GM23338 (cell line): ENCODE measurements at regions not wholly inside any gene's neighbourhood (a gene's known extent, or its start where the extent isn't known, plus 50 kb on each side); places are given as distances from the start of the nearest gene placed in this dataset.

Source experiments
- ATAC-seq: fragments of 200-7000 bp; cut with Tn5 transposase; 3 replicates; pipeline ENCODE4 v1.9.1; 2020
- DNase-seq: peaks from one replicate; pipeline ENCODE4 v3.0.0-alpha.2; 2015; ENCODE audit warnings: low spot score
- H2AFZ ChIP-seq: fragments of 200-600 bp; sonication (generic); 2 replicates; pipeline ENCODE4 v1.8.0; 2016; ENCODE audit warnings: antibody characterized with exemption, mild to moderate bottlenecking, moderate library complexity
- H3F3A ChIP-seq: fragments of 200-600 bp; sonication (generic); replicated peaks from 2 replicates; pipeline ENCODE4 v1.8.0; 2017; ENCODE audit warnings: antibody characterized with exemption, mixed run types, low read depth
- H3K27ac ChIP-seq: fragments of 200-600 bp; sonication (generic); 2 replicates; pipeline ENCODE4 v1.6.1; 2016; ENCODE audit warnings: low read depth
- H3K27me3 ChIP-seq: fragments of 200-600 bp; sonication (generic); 2 replicates; pipeline ENCODE4 v1.8.0; 2016; ENCODE audit warnings: mild to moderate bottlenecking, mixed run types, moderate library complexity; ENCODE audit not compliant: insufficient read depth
- H3K36me3 ChIP-seq: fragments of 200-600 bp; sonication (generic); 2 replicates; pipeline ENCODE4 v1.8.0; 2016; ENCODE audit warnings: mild to moderate bottlenecking; ENCODE audit not compliant: insufficient read depth
- H3K4me1 ChIP-seq: fragments of 200-600 bp; sonication (generic); 2 replicates; pipeline ENCODE4 v1.8.0; 2016; ENCODE audit warnings: mild to moderate bottlenecking, moderate library complexity; ENCODE audit not compliant: insufficient read depth
- H3K4me2 ChIP-seq: fragments of 200-600 bp; sonication (generic); 2 replicates; pipeline ENCODE4 v1.7.1; 2017; ENCODE audit warnings: mixed run types
- H3K4me3 ChIP-seq: fragments of 200-600 bp; sonication (generic); 2 replicates; pipeline ENCODE4 v1.6.1; 2016; ENCODE audit warnings: mixed run types
- H3K79me2 ChIP-seq: fragments of 200-600 bp; sonication (generic); replicated peaks from 2 replicates; pipeline ENCODE4 v1.8.0; 2017; ENCODE audit warnings: mild to moderate bottlenecking; ENCODE audit not compliant: insufficient read depth
- H3K9me2 ChIP-seq: fragments of 200-600 bp; sonication (generic); 2 replicates; pipeline ENCODE4 v1.8.0; 2017; ENCODE audit not compliant: insufficient read depth
- H4K20me1 ChIP-seq: fragments of 200-600 bp; sonication (generic); replicated peaks from 2 replicates; pipeline ENCODE4 v1.8.0; 2017; ENCODE audit warnings: mild to moderate bottlenecking; ENCODE audit not compliant: insufficient read depth
- H3K27ac Mint-ChIP-seq: 2 replicates; pipeline ENCODE4 v1.8.0; 2020; ENCODE audit warnings: inconsistent platforms, mild to moderate bottlenecking, moderate library complexity, mixed read lengths
- H3K27me3 Mint-ChIP-seq: 3 replicates; pipeline ENCODE4 v1.8.0; 2022; ENCODE audit warnings: low read depth, mild to moderate bottlenecking, moderate library complexity, mixed read lengths, inconsistent platforms; ENCODE audit not compliant: insufficient read depth, poor library complexity
- H3K36me3 Mint-ChIP-seq: 3 replicates; pipeline ENCODE4 v1.8.0; 2021; ENCODE audit warnings: low read depth, mild to moderate bottlenecking, inconsistent platforms, moderate library complexity, mixed read lengths
- H3K4me1 Mint-ChIP-seq: 3 replicates; pipeline ENCODE4 v1.8.0; 2020; ENCODE audit warnings: mild to moderate bottlenecking, inconsistent platforms, mixed read lengths
- H3K4me3 Mint-ChIP-seq: 3 replicates; pipeline ENCODE4 v1.8.0; 2021; ENCODE audit warnings: moderate library complexity, mild to moderate bottlenecking, inconsistent platforms, mixed read lengths
- H3K9me3 Mint-ChIP-seq: 3 replicates; pipeline ENCODE4 v1.8.0; 2020; ENCODE audit warnings: moderate library complexity, mild to moderate bottlenecking, inconsistent platforms, mixed read lengths
- CREB1 ChIP-seq: fragments of 250-450 bp; sonication (Bioruptor Pico); IDR thresholded peaks from 2 replicates; pipeline ENCODE4 v1.5.0; 2020; ENCODE audit warnings: low read depth, mild to moderate bottlenecking, moderate library complexity
- CTCF ChIP-seq, 2 experiments: fragments of 200-600 bp in 1 of 2; sonication (generic) in 1 of 2; conservative IDR thresholded peaks; 2 replicates each; pipeline versions ENCODE4 v1.5.1 to v1.6.1; 2016 to 2017; ENCODE audit warnings: antibody characterized with exemption in 2 of 2, low read depth in 2 of 2, mild to moderate bottlenecking in 2 of 2, moderate library complexity in 1 of 2
- ETS1 ChIP-seq: IDR thresholded peaks from 2 replicates; pipeline ENCODE4 v1.6.1; 2016; ENCODE audit warnings: antibody characterized with exemption
- EZH2 ChIP-seq: fragments of 200-600 bp; sonication (generic); IDR thresholded peaks from one replicate; pipeline ENCODE4 v1.8.0; 2017; ENCODE audit warnings: antibody characterized with exemption, mild to moderate bottlenecking, low read depth; ENCODE audit not compliant: unreplicated experiment
- EZH2phosphoT487 ChIP-seq: fragments of 200-600 bp; sonication (generic); IDR thresholded peaks from one replicate; pipeline ENCODE4 v1.8.1; 2018; ENCODE audit warnings: antibody characterized with exemption; ENCODE audit not compliant: unreplicated experiment
- JUNB ChIP-seq: IDR thresholded peaks from one replicate; pipeline ENCODE4 v1.6.1; 2016; ENCODE audit warnings: antibody characterized with exemption; ENCODE audit not compliant: unreplicated experiment
- NANOG ChIP-seq: IDR thresholded peaks from 2 replicates; pipeline ENCODE4 v1.6.1; 2016; ENCODE audit warnings: antibody characterized with exemption, borderline replicate concordance
- POLR2AphosphoS5 ChIP-seq: IDR thresholded peaks from 2 replicates; pipeline ENCODE4 v1.6.1; 2016; ENCODE audit warnings: antibody characterized with exemption, low read depth
- REST ChIP-seq: IDR thresholded peaks from one replicate; pipeline ENCODE4 v1.6.1; 2018; ENCODE audit warnings: antibody characterized with exemption; ENCODE audit not compliant: unreplicated experiment
- STAT1 ChIP-seq: IDR thresholded peaks from one replicate; pipeline ENCODE4 v1.6.1; 2016; ENCODE audit warnings: antibody characterized with exemption; ENCODE audit not compliant: unreplicated experiment
- ZNF114 ChIP-seq: fragments of 250-450 bp; sonication (Bioruptor Pico); IDR thresholded peaks from 2 replicates; pipeline ENCODE4 v1.5.0; 2020; ENCODE audit warnings: mild to moderate bottlenecking, moderate library complexity
- ZNF331 ChIP-seq: fragments of 250-450 bp; sonication (Bioruptor Pico); IDR thresholded peaks from 2 replicates; pipeline ENCODE4 v1.5.0; 2020; ENCODE audit warnings: low read depth, mild to moderate bottlenecking, moderate library complexity
- ZNF462 ChIP-seq: fragments of 250-450 bp; sonication (Bioruptor Pico); IDR thresholded peaks from 2 replicates; pipeline ENCODE4 v1.5.0; 2020; ENCODE audit warnings: mild to moderate bottlenecking, moderate library complexity

- H3K4me1 ChIP-seq: no peaks in the 10 kb centered on the region
- Mint-ChIP-seq H3K9me3 (no peaks in the 10 kb centered on the region; the same call in 2 of the 3 replicates), H3K27me3 (peaks cover 3% of the 10 kb centered on the region), H3K27ac (no peak overlapping the region), H3K4me3 (no peak overlapping the region), H3K36me3 (no peaks in the 10 kb centered on the region), H3K4me1 (peaks cover 3% of the 10 kb centered on the region; the same call in 1 of the 3 replicates)
- no peak overlapping the region for H3K4me3 ChIP-seq
- H3K27me3 ChIP-seq: no peaks in the 10 kb centered on the region
- no peaks in the 10 kb centered on the region for H3K9me2 ChIP-seq
- no peaks in the 10 kb centered on the region for H4K20me1 ChIP-seq
- H3K79me2 ChIP-seq: no peaks in the 10 kb centered on the region
- H3K27ac ChIP-seq: no peak overlapping the region
- no peaks in the 10 kb centered on the region for H3F3A ChIP-seq
- DNase-seq: no peak
- H3K4me2 ChIP-seq: no peak overlapping the region
- H3K36me3 ChIP-seq: no peaks in the 10 kb centered on the region
- TF ChIP-seq STAT1 (no peak), EZH2 (no peak), ZNF331 (CRISPR knock-in tag) (no peak), REST (no peak), ZNF114 (CRISPR knock-in tag) (no peak), CTCF (conservative IDR thresholded peaks at IDR 0.05; ENCODE audit: low read depth in 2 of 2) (no peak), ETS1 (no peak), EZH2phosphoT487 (no peak), JUNB (no peak), NANOG (no peak), CREB1 (CRISPR knock-in tag) (no peak), POLR2AphosphoS5 (no peak), ZNF462 (no peak)
- no peak for ATAC-seq
- H2AFZ ChIP-seq: no peak overlapping the region
These were observed 152.1 kb downstream of the URI1 start for GRCh38 chr19:30093966-30094755.
